DMS79 treated with DMSO at 0.1 percent for 48 hours (cell line): ENCODE measurements at regions not wholly inside any gene's neighbourhood (a gene's known extent, or its start where the extent isn't known, plus 50 kb on each side); places are given as distances from the start of the nearest gene placed in this dataset.

Experiments
- DNase-seq: peaks from one replicate; lab custom pipeline; 2025; lab: John Stamatoyannopoulos, UW

DNA sequence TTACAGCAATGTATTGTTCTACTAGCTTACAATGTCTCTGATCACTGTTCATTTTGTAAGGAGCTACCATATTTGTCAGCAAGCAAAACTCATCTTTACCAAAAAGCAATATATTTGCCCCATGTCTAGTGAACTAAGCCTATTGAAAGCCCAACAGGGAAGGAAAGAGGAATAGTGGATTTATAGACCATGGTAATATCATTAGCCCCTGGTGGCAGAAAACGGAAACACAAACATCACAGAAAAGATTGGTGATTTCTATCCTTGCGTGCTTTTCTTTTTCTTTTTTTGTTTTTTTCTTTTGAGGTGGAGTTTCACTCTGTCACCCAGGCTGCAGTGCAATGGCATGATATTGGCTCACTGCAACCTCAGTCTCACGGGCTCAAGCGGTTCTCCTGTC is 1562.4 kb upstream of the TMEM132C start:
- DNase-seq = no peak

DNA sequence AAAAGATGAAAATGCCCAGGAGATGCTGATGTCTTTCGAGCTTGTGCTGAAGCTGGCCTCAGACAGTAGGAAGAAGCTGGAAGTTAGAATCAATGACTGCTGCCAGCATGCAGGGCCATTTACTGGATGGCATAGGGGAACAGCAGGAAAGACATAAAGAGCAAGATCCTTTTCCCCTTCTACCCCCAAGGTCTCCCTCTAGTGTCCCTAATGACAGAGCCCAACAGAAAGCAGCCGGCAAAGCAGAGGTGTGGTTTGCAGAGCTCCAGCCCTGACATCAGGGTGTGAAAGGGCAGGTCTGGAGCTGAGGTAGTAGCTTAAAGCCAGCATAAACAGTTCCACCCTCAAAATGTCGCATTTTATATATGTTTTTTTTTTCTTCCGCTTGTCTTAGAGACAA is 1560.7 kb upstream of the TMEM132C start:
- DNase-seq = no peak

DNA sequence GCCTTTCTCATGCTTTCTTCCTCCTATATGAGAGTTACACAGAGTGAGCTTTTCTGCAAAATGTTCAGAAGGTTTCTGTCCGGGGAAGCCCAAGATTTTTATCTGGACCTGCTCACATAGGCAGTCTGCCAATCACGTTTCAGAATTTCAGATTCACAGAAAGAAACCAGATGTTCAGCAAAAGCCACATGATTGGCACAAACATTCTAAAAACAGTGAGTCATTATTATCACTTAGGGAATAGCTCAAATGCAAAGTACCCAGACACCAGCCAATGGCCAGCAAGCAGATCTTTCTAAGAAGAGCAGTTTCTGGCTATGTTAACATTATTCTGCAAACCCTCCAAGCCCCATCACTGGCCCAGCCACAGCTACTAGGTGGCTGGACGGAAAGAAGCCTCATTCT is 1558.5 kb upstream of the TMEM132C start:
- no peak for DNase-seq

DNA sequence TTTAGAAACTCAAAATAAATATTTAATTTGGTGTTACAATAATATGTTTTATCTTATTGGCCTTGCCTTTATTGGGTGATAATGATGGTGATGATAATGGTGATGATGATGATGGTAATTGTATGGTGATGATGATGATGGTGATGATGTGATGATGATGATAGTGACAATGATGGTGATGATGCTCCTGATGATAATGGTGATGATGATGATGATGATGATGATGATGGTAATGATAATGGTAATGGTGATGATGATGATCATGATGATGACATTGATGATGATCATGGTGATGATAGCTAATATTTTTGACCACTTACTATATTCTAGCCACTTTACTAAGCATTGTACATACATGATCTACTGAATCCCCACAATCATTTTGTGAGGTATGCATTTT is 1548.6 kb upstream of the TMEM132C start:
- DNase-seq = no peak

- DNase-seq = no peak
Measured at GRCh38 chr12:126719912-126720705, 1546.9 kb upstream of the TMEM132C start.

DNA sequence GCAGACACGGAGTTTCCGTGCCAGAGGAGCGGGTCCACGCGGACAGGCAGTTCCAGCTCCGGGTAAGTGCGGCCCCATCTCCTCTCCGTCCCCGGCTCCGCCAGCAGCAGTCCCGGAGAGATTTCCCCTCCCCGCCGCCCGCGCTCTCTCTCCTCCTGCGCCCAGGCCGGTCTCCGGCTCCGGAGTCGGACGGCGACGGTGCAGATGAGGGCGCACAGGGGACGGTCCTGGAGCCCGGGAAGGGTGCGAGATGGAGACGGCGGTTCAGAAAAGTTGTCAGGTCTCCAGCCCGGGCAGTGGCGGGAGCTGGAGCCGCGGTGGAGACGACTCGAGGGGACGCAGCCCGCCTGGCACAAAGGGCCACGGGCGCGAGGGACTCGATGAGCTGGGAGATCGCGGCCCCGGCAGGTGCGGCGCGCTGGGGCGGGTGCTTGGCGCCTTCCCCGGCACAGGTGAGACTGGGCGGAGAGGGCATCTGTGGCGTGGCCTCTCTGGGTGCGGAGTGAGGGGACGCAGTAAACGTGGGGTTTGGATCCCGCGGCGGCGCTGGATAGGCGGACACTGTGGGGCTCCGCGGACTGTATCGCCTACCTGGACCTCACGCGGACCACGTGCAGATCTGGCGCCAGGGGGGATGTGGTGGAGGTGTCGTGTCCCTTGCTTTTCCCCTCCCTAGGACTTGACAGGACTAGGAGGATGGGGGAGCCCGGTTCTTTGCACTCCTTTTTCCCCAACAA is 1540.3 kb upstream of the TMEM132C start:
- no peak for DNase-seq

- DNase-seq = no peak
Measured at GRCh38 chr12:126727218-126728075, 1539.5 kb upstream of the TMEM132C start.

DNA sequence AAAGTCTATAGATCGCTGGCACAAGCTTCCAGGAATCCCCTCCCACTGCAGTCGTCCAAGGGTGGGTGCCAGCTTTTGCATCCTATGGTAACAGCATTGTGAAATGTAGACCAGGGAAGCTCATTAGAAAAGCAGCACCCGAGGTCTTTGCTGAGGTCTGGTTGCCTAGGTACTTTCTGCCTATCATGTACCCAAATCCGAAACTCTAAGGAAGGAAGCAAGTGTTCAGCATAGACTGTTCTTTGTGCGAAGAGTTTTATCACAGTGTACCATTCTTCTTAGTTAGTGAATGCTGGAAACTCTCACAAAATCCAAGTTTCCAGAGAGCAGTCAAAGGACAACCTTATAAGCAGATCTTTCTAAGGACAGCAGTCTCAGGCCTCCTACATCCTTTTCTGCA is 1532.7 kb upstream of the TMEM132C start:
- no peak for DNase-seq

GRCh38 chr12:126734710-126735109 is 1532.3 kb upstream of the TMEM132C start:
- DNase-seq = no peak

DNA sequence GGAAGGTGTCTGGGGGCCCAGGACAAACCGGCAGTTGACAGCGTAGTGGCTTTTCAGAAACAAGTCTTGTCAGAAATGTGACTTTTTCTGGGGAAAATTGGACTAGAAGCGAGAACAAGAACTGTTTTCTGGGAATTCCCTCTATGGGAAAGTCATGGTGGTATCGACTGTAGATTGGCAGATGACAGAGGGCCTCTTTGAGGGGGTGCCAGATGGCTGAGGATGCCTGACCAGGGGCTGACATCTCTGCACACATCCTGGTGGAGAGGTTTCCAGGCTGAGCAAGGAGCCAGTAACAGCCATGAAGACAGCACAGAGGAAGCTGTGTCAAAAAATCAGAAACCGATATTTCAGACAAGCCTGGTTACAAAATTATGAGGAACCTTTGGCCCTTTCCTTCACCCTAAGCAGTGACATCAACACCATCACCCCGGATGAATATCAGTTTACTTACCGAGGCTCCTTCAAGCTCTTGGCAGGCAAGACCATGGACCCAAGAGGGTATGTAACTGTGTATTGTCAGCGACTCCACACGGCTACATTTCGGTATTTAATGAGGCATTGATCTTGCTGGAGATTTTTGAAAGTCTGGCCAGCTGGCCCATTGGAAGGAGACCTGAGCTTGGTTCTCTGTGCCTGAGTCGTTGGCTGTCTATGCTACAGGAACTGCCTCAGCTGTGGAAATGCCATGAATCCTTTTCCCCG is 1525.3 kb upstream of the TMEM132C start:
- DNase-seq = no peak

DNA sequence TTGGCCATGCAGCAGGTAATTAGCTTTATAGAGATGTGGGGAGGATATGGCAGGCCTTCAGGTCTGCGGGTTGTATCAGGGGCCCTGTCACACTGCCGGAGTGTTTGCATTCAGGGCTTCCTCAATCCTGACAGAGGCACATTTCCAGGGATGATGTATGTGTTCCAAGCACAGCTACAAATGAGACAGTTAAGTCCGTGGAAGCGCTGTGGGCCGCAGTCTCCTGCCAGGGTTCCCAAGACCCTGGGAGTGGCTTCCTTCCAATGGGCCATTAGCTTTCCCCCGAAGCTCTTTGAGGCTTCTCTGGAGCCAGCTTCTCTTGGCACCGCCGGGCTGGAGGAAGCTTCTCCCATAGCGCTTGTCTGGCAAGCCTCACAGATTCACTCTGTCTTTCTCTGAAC is 1524.7 kb upstream of the TMEM132C start:
- no peak for DNase-seq

DNA sequence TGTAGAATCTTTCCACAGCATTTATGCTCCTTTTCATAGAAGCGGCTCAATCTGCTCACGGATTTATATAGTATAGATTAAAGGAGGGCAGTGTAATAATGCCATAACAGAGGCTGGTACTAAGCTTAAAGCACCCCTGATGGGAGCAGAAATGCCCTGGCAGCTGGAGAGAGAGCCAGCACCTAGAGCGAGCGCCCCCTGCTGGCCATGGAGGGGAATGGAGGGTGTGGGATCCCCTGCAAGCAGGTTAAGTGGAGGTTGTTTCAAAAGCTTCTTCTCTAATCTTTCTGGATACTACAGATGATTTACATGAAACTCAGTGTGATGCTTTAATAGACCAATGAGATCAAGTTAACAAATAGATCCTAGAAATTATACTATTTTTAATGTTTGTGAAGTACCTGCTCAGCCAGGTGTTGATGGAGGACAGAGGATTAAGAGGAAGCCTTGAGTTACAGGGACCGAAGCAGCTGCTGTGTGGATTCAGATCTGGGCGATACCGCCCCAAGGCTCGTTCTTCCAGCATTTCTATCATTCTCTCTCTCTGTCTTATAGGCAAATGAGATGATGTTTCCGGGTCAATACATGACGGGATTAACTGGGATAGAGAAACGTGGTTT is 1519.3 kb upstream of the TMEM132C start:
- DNase-seq = no peak

GRCh38 chr12:126752021-126752420 is 1514.9 kb upstream of the TMEM132C start:
- DNase-seq = no peak

- no peak for DNase-seq
Measured at GRCh38 chr12:126757326-126757725, 1509.6 kb upstream of the TMEM132C start.

GRCh38 chr12:126760092-126760491 is 1506.9 kb upstream of the TMEM132C start:
- no peak for DNase-seq

- no peak for DNase-seq
Measured at GRCh38 chr12:126761420-126761819, 1505.5 kb upstream of the TMEM132C start.

GRCh38 chr12:126762150-126762549 is 1504.8 kb upstream of the TMEM132C start:
- no peak for DNase-seq

DNA sequence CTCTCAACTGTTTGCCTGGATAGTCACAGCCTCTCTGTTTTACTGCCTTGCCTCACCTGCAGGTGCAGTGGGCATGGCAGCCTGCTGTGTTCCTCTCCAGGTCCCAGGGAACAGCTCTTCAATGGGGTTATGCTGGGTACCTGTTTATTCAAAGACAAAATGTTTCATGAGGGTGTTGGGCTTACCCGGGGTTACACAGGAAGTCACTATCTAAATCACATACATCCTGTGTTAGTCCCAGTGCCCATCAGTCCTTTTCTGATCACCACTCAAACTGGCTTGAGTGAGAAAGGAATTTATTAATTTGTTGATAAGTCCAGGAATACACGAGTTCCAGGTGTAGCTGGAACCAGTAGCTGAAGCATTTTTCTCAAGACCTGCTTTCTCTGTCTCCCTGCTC is 1503.6 kb upstream of the TMEM132C start:
- no peak for DNase-seq

GRCh38 chr12:126767334-126767733 is 1499.6 kb upstream of the TMEM132C start:
- no peak for DNase-seq

DNA sequence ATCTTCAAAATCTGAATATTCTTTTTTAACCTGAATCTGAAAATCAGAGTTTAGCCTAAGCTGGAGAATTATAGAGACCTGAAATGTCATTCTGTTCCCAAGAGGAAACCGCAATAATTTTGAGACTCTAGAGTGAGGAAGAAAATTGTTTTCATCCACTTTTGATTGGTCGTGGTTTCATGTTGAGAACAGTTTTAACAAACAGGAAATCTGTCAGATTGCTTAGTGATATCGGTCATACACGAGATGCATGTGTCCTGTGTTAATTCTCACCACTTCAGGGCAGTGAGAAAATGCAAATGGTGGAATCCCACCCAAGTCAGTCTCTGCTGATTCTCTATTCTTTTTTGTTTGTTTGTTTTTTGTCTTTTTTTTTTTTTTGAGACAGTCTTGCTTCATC is 1498.5 kb upstream of the TMEM132C start:
- no peak for DNase-seq

- no peak for DNase-seq
Measured at GRCh38 chr12:126770188-126770587, 1496.8 kb upstream of the TMEM132C start.
